ENCODE measurements at regions not wholly inside any gene's neighbourhood (a gene's known extent, or its start where the extent isn't known, plus 50 kb on each side); places are given as distances from the start of the nearest gene placed in this dataset.
"Not testable (repeated sequence)": the region's sequence is repeated elsewhere in the genome, so short reads cannot be mapped to it uniquely, and the experiment has no call there.

DNA sequence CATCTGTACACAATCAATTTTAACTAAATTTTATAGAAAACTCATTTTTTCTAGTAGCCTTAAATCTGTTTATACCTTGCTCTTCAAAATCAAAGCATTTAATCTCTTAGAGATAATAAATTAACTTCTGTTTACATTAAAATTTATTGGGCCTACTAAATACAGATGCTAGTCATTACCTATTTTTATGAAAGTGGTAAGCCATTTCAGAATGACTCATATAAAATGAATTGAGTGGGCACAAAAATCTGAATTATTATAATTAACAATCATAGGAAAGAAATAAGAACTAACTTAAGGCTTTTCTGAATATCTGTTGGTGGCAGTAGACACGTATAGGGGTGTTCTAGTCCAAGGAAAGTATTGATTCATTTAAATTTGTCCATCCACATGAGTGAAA, 157.9 kb downstream of the KCNJ2 start:
- no peak for DNase-seq

DNA sequence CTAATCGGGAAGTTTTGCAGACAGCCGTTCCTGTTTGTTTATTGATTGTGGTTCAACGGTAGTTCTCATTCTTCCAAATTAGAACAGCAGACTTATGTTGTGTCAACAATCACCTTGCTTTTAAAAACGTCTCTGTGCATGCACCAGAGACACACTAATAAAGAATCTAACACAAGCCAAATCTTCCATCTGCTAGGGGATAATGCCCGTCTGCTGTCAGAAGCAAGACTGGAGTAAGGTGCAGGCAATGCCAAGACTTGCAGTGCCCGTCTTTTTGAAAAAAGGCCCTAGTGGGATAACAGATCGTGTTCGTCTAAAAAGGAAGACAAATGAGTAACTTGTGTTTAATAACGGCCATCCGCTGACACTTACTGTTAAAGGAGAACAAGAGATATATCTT, 158.4 kb downstream of the KCNJ2 start:
- DNase-seq, result no peak

- no peak for DNase-seq
Observed at GRCh38 chr17:70329721-70330120, 160.4 kb downstream of the KCNJ2 start.

DNA sequence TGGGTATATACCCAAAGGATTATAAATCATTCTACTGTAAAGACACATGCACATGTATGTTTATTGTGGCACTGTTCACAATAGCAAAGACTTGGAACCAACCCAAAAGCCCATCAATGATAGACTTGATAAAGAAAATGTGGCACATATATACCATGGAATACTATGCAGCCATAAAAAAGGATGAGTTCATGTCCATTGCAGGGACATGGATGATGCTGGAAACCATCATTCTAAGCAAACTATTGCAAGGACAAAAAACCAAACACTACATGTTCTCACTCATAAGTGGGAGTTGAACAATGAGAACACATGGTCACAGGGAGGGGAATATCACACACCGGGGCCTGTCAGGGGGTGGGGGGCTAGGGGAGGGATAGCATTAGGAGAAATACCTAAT, 161.7 kb downstream of the KCNJ2 start:
- not testable (repeated sequence) for DNase-seq

- no peak for DNase-seq
Observed at GRCh38 chr17:70332356-70333210, 163.3 kb downstream of the KCNJ2 start.

DNA sequence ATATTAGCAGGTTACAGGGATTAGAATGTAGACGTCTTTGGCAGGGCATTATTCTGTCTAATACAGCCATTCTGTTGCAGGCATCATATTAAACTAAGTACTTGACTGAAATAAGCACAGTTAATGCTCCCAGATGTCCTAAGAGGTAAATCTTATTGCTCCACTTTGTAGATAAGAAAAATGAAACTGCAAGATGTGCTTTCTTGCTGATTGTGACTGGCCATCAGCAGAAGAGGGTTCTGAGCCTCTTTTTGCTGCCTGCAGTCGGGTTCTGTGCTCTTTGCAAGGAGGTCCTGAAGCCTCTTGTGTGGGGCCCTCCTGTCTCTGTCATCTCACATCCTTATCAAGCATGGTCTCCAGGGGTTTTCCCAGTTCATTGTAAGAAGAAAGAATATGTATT, 167.1 kb downstream of the KCNJ2 start:
- DNase-seq, result no peak

GRCh38 chr17:70338946-70339354, 169.6 kb downstream of the KCNJ2 start:
- DNase-seq, result no peak

DNA sequence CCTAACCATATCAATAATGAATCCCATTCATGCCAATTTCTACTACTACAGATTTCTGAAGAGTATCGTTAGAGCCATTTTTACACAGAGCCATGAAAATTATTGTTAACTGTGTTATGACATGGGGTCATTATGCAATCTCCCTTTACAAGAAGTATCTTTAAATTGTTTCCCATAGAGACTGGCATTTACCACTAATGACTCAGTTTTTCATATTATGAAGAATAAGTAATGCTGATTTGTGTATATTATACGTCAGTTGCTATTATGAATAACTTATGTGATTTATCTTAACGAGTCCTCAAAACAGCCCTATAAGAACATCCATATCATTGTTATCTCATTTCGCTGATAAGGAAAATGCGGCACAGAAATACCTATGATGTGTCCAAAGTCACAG, 173.8 kb downstream of the KCNJ2 start:
- no peak for DNase-seq

DNA sequence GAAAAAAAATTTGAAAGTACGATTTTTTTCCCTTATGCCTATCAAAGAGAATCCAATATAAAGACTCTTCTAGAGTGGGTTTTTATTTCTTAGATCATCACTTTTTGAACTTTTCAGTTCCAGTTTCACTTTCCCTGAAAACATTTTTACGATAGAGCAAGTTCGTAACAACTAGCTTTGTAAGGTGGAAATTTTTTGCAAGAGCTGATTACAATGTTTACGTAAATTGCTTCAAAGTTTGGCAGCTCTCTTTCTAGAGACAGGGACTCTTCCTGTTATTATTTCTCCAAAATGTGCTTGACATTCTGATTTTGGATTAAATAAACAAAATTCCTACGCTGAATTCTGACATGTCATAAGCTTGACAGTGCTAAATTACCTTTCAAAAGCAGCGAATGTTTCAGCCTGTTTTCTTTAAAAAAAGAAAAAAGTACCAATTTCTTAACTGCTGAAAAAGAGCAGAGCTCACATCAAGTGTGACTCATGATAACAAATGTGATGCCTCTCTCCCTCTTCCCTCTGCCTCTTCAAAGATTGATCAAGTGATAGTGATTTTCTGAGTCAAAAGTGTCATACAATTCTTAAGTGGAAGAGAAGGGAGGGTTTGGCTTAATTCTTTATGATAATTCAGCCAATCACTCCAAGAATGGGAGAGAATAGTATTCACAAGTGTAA, 175.2 kb downstream of the KCNJ2 start:
- DNase-seq, result no peak

DNA sequence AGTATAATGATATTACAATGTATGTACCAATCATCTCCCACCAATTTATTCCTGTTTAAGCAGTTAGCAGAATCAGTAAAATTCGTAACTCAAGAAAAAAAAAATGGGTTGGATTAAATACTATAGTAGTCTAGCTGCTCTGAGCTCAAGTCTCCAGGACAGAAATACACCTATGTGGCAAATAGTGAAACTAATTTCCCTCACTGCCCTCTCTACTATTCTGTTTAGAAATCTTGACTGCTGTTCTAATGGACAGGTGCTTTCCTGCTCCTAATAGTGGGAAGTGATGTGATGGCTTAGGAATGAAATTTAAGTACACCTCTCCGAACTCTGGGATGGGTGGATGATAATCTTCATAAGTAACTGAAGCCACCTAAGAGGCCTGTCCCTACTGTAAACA, 175.7 kb downstream of the KCNJ2 start:
- DNase-seq, result no peak

DNA sequence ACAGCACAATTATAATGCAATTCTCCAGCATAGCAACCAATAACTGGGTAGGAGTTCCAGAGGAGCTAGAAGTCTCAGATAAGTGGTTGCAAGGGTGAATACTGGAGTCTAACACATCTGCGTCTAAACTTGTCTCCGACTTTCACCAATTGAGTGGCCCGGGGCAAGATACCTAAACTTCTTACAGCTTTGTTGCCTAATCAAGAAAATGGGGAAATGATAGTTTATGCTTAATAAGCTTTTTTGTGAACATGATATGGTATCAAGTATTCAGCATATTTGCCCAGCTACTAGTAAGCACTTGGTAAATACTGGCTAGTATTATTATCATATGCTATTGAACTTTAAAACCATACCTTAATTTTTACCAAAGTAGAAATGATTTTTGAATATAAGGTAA, 183.5 kb downstream of the KCNJ2 start:
- no peak for DNase-seq

DNA sequence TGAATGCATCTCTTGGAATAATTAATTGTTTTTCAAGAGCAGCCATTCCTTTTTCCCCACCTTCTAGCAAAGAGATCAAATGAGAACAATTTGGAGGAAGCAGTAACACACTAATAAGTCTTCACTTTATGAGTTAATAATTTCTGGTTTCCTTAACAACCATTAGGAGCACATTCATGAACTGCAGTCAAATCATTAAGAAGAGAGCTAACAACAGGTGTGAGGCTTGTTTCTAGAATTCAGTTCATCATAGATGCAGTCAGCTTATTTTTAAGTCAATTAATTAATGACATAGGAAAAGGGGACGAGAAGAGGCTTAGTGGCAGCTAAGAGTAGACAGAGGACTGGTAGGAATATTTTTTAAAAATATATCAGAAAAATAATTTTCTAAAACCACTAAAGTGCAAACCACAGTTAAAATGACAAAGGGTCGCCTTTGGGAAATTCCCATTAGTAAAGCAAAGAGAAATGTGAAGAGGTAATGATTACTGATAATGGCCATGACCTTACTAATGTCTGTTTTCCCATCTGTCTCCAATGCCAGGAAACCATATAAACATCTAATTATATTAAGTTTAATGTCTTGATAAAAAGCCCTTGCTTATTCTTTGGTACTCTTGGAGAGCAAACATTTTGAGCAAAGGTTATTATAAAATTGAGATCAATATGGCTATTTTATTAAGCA, 184.2 kb downstream of the KCNJ2 start:
- no peak for DNase-seq

- no peak for DNase-seq
Observed at GRCh38 chr17:70355185-70355584, 185.9 kb downstream of the KCNJ2 start.

- no peak for DNase-seq
Observed at GRCh38 chr17:70357190-70357589, 187.9 kb downstream of the KCNJ2 start.

DNA sequence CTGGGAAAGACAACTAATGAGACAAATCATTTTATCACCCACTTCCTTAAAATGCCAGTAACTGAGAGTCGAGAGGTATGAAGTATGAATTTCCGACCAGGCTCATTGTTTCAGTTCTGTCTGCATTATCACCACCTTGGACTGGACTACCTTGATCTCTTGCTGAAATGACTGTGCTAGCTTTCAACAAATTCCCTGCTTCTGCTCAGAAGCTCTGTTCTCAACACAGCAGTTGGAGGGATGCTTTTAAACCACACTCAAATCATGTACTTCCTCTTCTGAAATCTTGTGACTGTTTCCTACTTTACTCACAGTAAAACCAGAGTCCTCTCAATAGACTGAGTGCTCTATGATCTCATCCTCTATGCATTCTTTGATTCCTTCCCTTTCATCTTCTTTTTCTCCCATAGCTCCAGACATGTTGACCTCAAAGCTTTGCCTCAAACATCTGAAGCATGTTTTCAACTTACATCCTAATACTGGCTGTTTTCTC, 195.8 kb downstream of the KCNJ2 start:
- DNase-seq, result no peak

DNA sequence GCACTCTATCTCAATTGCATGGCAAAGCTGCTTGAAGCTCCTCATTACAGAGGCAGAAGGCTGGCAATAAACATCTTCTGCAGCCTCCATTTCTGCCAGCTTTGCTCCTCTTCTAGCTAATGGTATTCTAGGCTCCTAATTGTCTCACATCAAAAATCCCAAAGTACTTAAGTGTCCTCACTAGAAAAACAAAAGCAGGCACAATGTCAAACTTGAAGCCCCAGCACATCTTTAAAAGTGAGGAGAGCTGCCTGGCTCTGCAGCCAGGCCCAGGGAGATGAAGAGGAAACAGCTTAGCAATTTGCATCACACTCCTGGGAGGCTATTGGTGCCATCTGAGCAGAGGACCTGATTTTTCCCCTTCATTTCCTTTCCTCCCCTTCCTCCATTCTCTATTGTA, 197.1 kb downstream of the KCNJ2 start:
- DNase-seq, result no peak

DNA sequence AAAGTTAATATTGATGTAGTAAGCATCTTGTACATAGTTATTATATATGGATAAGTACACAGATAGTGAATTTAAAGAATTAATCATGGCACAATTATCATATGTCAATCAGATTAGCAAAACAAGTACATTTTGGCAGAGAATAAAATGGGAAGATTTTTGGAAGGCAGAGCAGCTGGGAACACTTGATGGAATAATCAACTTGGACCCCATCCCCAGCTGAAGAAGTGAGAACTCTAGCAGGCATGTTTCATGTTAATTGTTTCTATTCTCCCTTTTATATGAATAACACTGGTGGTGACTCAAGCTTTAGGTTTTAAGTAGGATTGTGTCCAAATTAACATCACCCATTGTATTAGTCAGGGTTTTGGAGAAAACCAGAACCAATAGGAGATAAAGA, 198.7 kb downstream of the KCNJ2 start:
- DNase-seq, result no peak

DNA sequence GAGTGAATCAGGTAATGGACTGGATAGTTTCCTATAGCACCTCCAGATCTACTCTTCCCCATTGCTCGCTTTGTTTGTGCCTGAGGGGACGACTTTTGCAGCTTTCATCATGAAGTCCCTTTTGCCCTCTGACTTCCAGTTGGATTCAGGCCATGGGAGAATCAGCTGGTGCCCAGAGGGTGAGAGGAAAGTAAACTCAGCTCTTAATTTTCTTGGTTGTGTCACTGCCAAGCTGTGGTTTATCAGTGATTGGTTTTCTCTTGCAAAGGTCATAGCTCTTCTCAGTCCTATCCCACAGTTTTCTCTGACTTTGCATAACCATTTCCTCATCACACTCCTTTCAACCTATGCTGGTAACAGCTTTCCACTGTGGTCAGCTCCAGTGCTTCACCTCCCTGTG, 200.1 kb downstream of the KCNJ2 start:
- no peak for DNase-seq

DNA sequence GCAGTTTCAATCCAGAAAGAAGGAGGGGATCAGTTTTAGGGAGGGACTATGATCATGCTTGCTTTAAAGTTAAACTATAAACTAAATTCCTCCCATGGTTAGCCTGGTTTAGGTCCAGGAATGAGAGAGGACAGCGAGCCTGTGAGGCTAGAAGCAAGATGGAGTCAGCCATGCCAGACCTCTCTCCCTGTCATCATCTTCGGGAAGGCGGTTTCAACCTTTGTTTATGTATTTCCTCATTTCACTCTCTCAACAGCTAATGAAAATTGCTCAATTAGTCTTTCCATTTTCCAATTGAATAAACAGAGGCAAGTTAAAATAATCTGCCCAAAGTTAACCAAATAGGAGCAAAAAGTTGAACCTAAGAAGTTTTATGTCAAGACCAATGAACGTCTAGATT, 201.5 kb downstream of the KCNJ2 start:
- DNase-seq, result no peak

DNA sequence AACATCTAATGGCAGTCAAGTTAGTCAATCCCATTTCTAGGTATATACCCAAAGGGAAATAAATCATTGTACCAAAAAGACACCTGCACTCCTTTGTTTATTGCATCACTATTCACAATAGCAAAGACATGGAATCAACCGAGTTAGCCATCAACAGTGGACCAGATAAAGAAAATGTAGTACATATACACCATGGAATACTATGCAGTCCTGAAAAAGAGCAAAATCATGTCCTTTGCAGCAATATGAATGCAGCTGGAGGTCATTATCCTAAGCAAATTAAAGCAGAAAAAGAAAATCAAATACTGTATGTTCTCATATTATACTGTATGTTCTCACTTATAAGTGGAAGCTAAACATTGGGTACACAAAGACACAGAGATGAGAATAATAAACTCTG, 204.0 kb downstream of the KCNJ2 start:
- DNase-seq, result no peak

DNA sequence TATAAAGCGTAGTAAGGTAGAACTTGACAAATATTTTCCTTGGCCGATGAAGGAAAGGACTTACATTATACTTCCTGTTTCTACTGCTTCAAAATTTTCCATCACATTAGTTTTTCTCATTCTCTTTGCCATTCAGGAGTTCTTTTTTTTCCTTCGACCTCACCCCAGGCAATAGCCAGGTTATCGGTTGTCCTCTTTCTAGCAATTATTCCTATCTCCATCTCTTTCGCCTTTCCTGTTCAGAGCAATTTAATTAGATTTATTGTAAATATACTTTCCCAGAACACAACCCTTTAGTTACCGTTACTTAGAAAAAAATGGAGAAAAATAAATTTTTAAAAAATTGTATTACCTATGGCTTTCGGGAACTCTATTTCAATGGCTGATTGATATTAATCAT, 205.2 kb downstream of the KCNJ2 start:
- no peak for DNase-seq

DNA sequence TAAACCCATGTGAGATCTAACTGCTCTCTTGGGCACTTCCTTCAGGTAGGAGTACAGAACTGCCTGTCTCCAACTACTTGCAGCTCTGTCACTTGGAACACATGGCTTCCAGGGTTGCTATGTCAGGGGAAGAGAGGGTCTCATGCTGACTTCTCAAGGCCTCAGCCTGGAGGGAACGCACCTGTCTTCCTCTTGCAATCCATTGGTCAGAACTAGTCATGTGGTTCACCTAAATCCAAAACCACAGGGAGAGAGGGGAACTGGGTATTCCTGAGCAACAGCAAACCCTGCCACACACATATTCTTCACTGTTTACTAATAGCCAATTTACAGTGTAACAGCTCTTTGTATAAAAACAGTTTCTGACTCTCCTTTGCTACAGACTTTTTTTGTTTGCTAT, 206.1 kb downstream of the KCNJ2 start:
- no peak for DNase-seq

DNA sequence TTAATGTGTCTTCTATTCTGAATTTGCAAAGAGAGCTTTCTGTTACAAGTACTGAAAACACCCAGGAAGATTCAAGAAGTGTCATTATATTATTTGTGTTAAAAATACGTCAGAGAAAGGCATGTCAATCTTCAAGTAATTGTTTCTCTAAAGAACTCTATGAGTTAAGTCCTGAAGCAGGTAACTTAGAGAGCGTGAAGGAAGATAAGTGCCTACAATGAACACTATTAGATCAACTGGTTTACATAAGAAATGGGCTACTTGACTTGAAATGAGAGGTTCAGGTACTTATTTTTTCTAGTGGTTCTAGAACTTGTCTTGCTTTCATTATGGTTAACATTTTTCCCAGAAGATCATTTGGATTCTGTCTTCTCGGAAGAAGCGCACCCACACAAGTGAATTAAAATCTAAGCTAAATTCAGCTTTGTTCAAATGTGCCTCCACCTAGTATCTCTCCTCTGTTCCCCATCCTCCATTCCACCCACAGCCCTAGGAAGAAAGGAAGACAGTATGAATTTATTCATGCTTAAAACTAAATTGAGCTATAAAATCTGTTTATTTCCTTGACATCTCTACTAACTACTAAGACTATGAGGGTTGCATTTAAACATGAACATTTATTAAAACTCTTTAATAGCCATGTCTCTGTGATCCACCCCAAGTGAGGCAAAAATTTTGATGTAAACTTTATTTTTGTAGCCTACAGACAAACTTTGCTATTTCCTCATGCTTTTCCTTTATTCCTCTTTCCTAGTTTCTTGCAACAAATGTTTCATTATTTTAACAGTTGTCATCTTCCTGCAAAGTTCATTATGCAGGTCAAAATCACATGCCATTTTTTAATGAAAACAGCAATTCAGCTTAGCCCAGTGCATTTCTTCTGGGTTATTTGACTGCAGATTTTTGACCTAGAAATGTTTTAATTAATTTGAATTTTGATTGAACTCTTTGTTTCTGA, 206.8 kb downstream of the KCNJ2 start:
- DNase-seq, result no peak

Measured in stimulated activated CD8-positive, alpha-beta memory T cell treated with anti-CD3 and anti-CD28 coated beads, Interleukin-4, amount 100 ng/mL, for 48 hours (primary cell).